ENCODE measurements at regions not wholly inside any gene's neighbourhood (a gene's known extent, or its start where the extent isn't known, plus 50 kb on each side); places are given as distances from the start of the nearest gene placed in this dataset.

DNA sequence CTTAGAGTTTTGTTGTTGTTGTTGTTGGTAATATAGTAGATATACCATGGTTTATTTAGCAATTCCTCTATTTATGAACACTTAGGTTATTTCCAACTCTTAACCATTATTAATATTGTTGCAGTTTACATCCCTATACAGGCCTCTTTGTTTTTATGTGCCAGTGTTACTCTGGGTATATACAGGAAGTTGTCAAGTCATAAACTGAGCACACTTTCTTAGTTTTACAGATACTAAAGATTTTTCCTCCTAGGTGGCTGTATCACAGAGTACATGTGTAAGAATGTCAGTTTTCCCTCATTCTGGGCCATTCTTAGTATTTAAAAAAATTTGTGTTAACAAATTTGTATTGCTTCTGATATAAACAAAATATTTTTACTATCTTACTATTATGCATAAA, 128.4 kb downstream of the ARL4A start:
- Histone ChIP-seq H3K36me3 (no peaks in the 10 kb centered on the region), H3K4me3 (no peak overlapping the region), H3K9me3 (no peaks in the 10 kb centered on the region), H3K27me3 (no peaks in the 10 kb centered on the region), H3K4me1 (no peaks in the 10 kb centered on the region), H3K27ac (no peak overlapping the region)
- TF ChIP-seq POLR2A (IDR thresholded peaks at IDR 0.05) (no peak), CTCF (IDR thresholded peaks at IDR 0.05) (no peak), EP300 (IDR thresholded peaks at IDR 0.05) (no peak), POLR2AphosphoS5 (IDR thresholded peaks at IDR 0.05) (no peak)
- no peak for DNase-seq
- intact Hi-C loops (cut with DNase I; ENCODE audit: low total_unique reads) = no loop called here

DNA sequence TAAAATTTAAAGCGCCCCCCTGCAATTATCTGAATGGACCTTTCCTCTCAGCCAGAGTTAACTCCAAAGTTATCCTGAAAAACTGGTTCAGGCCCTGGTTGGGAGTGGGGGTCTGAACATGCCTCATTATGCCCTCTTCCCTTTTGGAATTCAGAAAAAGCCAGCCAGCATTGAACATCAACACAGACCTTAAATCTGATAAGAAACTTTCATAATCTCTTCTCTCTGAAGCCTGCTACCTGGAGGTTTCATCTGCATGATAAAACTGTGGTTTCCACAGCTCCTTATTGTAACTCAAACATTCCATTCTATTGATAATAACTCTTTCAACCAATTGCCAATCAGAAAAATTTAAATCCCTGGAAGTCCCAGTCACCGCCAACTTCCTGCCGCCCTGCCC, 133.3 kb downstream of the ARL4A start:
- Histone ChIP-seq H3K27ac (no peak overlapping the region), H3K9me3 (no peaks in the 10 kb centered on the region), H3K27me3 (no peaks in the 10 kb centered on the region), H3K4me1 (no peaks in the 10 kb centered on the region), H3K36me3 (no peaks in the 10 kb centered on the region), H3K4me3 (no peak overlapping the region)
- 65 to 100% (median 80%) methylated on average over 3 of the region's 3 CpGs for WGBS, 5 donors
- intact Hi-C loops (cut with DNase I; ENCODE audit: low total_unique reads) = no loop called here
- no peak for TF ChIP-seq POLR2A (IDR thresholded peaks at IDR 0.05)
- no peak for DNase-seq

DNA sequence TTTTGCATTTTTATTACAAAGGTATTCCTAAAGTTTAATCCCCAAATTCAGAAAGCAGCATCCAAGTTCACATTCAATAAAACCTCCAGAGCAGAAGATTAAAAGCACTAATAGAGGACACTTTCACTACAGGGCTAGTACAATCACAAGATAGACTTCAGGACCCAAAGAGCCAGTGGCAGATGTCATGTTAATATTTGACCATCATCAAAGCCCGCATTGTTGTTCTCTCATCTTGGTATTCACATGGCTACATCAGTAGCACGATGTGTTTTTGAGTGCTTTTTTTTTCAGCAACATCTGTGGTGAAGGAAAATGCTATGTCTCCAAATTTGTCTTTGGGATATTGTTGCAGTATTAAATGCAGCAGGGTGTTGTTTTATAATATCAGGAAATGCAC, 134.3 kb downstream of the ARL4A start:
- H3K4me3 ChIP-seq = no peak overlapping the region
- H3K9me3 ChIP-seq = no peaks in the 10 kb centered on the region
- H3K27me3 ChIP-seq = no peaks in the 10 kb centered on the region
- intact Hi-C loops (cut with DNase I; ENCODE audit: low total_unique reads) = no loop called here
- H3K36me3 ChIP-seq = no peaks in the 10 kb centered on the region
- no peak overlapping the region for H3K27ac ChIP-seq
- TF ChIP-seq EP300 (IDR thresholded peaks at IDR 0.05) = no peak
- TF ChIP-seq POLR2AphosphoS5 (IDR thresholded peaks at IDR 0.05) = no peak
- no peak for TF ChIP-seq POLR2A (IDR thresholded peaks at IDR 0.05)
- no peak for TF ChIP-seq CTCF (IDR thresholded peaks at IDR 0.05)
- no peaks in the 10 kb centered on the region for H3K4me1 ChIP-seq
- no peak for DNase-seq
- 64 to 73% (median 71%) methylated on average over 2 of the region's 2 CpGs for WGBS, 5 donors

- H3K36me3 ChIP-seq = no peaks in the 10 kb centered on the region
- H3K27me3 ChIP-seq = no peaks in the 10 kb centered on the region
- H3K4me3 ChIP-seq = no peak overlapping the region
- intact Hi-C loops (cut with DNase I; ENCODE audit: low total_unique reads) = no loop called here
- TF ChIP-seq POLR2AphosphoS5 (IDR thresholded peaks at IDR 0.05) = no peak
- TF ChIP-seq POLR2A (IDR thresholded peaks at IDR 0.05) = no peak
- no peak for TF ChIP-seq EP300 (IDR thresholded peaks at IDR 0.05)
- TF ChIP-seq CTCF (IDR thresholded peaks at IDR 0.05) = no peak
- H3K27ac ChIP-seq = no peak overlapping the region
- no peaks in the 10 kb centered on the region for H3K9me3 ChIP-seq
- 59 to 91% (median 79%) methylated on average over 1 of the region's 1 CpG for WGBS, 5 donors
- peaks cover 0 to 9% (median 0%) of the 10 kb centered on the region in 4 donors for H3K4me1 ChIP-seq
- DNase-seq = no peak
Observed at GRCh38 chr7:12826079-12826478, 138.6 kb downstream of the ARL4A start.

DNA sequence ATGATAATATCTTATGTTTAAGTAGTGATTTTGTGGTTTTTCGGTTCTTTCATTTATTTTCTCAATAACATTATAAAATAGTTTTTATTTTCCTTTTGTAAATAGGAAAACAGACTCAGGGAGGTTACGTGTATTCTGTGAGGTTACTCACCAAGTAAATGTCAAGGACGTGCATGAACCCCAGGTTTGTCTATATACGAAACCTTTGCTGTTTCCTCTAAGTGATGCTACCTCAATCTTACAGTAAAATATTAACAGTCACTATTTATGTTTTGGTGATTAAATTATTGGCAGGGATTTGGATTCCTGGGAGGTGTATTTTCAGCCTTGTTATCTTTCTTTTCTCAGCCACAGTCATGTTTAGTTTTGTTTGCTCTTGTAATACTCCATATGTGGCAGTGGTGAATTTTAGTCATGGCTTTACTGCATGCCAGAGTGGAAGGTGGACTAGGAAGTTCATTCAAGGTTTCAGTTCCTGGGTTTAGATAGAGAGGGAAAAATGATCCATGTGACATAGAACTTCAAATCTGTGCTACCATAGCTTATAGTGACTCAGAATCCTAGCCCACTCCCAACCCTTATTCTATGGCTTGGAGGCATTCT, 139.9 kb downstream of the ARL4A start:
- no peak for TF ChIP-seq EP300 (IDR thresholded peaks at IDR 0.05)
- TF ChIP-seq POLR2AphosphoS5 (IDR thresholded peaks at IDR 0.05) = peak in 2 of 3 donors; percentile 62 to 69
- TF ChIP-seq CTCF (IDR thresholded peaks at IDR 0.05) = no peak
- no peak for TF ChIP-seq POLR2A (IDR thresholded peaks at IDR 0.05)
- Histone ChIP-seq H3K27ac (peak overlapping the region in 2 of 5 donors; percentile 37 to 52), H3K4me3 (no peak overlapping the region), H3K4me1 (peaks cover 0 to 9% (median 0%) of the 10 kb centered on the region in 4 donors), H3K27me3 (no peaks in the 10 kb centered on the region), H3K36me3 (no peaks in the 10 kb centered on the region), H3K9me3 (no peaks in the 10 kb centered on the region)
- 30 to 70% (median 58%) methylated on average over 4 of the region's 4 CpGs for WGBS, 5 donors
- DNase-seq = no peak
- intact Hi-C loops (cut with DNase I; ENCODE audit: low total_unique reads) = no loop called here

All from stomach (tissue), 8 donors.